GM21528 (cell line): ENCODE measurements at regions not wholly inside any gene's neighbourhood (a gene's known extent, or its start where the extent isn't known, plus 50 kb on each side); places are given as distances from the start of the nearest gene placed in this dataset.
A peak's percentile ranks its signal among the peaks of the same experiment; 100 is the strongest.

Experiments
- ATAC-seq: cut with Tn5 transposase; IDR thresholded peaks from one replicate; pipeline ENCODE4 v1.9.1; 2021; ENCODE audit warnings: mild to moderate bottlenecking, moderate library complexity; ENCODE audit not compliant: unreplicated experiment, low FRiP score

- ATAC-seq: no peak
These were observed 198.3 kb upstream of the DLGAP1 start for GRCh38 chr18:4653418-4653817.

GRCh38 chr18:4641771-4642368, 186.8 kb upstream of the DLGAP1 start:
- no peak for ATAC-seq

GRCh38 chr18:4640349-4641012, 185.4 kb upstream of the DLGAP1 start:
- ATAC-seq: no peak

DNA sequence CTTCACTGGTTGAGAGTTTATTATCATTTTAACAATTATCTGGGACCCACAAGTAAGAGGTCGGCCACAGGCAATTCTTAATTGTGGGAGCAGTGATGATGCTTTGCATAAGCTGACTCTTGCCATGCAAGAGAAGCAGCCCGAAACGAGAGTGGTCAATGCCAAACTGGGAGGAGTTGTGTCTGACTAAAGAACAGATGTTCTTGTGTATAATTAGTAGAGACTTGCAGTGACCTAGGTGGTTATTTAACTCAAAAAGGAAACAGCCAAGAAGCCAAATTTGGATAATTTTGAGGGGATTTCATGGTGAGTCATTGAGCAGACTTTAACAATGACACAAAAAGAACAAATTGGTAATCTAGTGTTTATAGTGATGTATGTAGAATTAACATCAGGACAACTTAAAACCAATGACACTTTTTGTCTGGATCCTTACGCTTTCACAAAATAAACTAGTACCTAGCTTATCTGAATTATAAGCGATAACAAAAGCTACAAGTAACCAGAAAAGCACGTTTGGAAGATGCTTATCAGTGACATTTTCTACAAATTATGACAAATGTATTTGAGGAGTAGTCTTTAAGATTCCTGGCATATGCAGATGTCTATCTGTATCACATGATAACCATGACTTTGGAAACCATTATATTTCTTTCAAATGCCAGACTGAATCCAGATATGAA, 184.7 kb upstream of the DLGAP1 start:
- ATAC-seq: peak; percentile 89

DNA sequence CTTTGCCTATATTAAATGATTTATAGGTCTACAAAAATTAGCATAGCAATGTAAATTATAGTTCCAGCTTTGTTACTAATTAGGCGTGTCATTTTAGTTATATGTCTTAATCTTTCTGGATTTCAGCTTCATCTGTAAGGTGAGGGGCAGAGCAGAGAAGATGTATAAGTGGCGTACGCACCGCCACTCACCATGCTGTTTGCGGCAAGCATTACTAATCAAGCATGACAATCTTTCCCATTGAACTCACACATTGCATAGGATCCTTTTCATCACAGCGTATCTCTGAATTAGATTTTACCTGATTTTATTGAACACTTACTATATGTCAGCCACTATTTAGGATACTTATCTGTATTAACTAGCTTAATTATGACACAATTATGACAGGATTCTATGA, 183.6 kb upstream of the DLGAP1 start:
- no peak for ATAC-seq

GRCh38 chr18:4637876-4638275, 182.8 kb upstream of the DLGAP1 start:
- no peak for ATAC-seq

GRCh38 chr18:4636967-4637366, 181.9 kb upstream of the DLGAP1 start:
- ATAC-seq: no peak

DNA sequence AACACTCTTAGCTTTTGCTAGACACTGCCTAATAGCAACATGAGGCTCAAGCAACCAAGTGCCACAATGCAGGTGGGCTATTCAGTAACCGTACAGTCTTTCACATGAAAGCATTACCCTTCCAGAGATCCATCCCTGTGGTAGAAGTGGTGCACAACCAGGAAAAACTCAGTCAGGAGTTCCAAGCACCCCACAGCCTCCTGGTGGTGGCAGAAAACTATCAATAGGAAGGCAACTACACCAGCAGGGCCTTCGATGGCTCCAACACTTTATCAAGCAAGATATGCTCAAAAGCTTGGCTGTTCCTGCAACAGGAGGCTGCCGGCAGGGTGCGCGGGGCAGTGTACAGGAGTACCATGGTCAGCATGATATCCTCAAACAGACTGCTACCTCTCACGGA, 176.1 kb upstream of the DLGAP1 start:
- ATAC-seq: no peak

DNA sequence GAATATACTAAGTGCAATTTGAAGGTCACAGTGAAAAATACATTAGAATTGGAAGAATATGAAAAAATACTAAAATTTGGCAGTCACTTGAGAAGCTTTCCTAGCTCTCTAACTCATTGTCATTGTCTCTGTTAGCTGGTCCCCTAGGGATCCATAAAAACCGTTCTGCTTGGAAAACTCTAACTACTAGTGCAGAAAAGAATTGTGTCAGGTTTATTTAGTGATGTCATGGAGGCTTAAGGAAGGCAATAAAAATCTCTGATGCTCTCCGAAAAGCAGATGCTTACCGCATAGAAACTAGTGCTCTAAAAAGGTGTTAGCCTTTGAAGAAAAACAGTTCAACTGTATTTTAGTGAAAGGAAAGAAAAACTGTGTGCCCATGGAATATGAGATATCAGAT, 150.1 kb upstream of the DLGAP1 start:
- no peak for ATAC-seq

- ATAC-seq: no peak
These were observed 148.8 kb upstream of the DLGAP1 start for GRCh38 chr18:4603955-4604354.

- ATAC-seq: no peak
These were observed 144.2 kb upstream of the DLGAP1 start for GRCh38 chr18:4599312-4599711.

GRCh38 chr18:4597301-4597700, 142.2 kb upstream of the DLGAP1 start:
- ATAC-seq: no peak

GRCh38 chr18:4593895-4594294, 138.8 kb upstream of the DLGAP1 start:
- ATAC-seq: no peak

- ATAC-seq: no peak
These were observed 138.4 kb upstream of the DLGAP1 start for GRCh38 chr18:4593459-4593858.

- ATAC-seq: no peak
These were observed 134.1 kb upstream of the DLGAP1 start for GRCh38 chr18:4589056-4589800.

GRCh38 chr18:4587204-4587603, 132.1 kb upstream of the DLGAP1 start:
- ATAC-seq: no peak

GRCh38 chr18:4586731-4587130, 131.6 kb upstream of the DLGAP1 start:
- no peak for ATAC-seq

- ATAC-seq: no peak
These were observed 127.6 kb upstream of the DLGAP1 start for GRCh38 chr18:4582431-4583335.

GRCh38 chr18:4581966-4582365, 126.9 kb upstream of the DLGAP1 start:
- ATAC-seq: no peak

GRCh38 chr18:4578449-4578848, 123.3 kb upstream of the DLGAP1 start:
- no peak for ATAC-seq
